AG04449 (cell line): ENCODE measurements at regions not wholly inside any gene's neighbourhood (a gene's known extent, or its start where the extent isn't known, plus 50 kb on each side); places are given as distances from the start of the nearest gene placed in this dataset.

Experiments used
- CTCF ChIA-PET: fragments of 350-600 bp; formaldehyde crosslinking; extraction: SDS; loops from one replicate; lab custom pipeline; 2021; ENCODE audit warnings: antibody characterized with exemption; lab: Yijun Ruan, JAX
- POLR2A ChIA-PET: fragments of 400-600, 350-600 bp; formaldehyde crosslinking; extraction: SDS; loops from one replicate; lab custom pipeline; 2020; ENCODE audit warnings: antibody characterized with exemption, inconsistent platforms; lab: Yijun Ruan, JAX
- DNase-seq: peaks from one replicate; pipeline ENCODE4 v3.0.0-alpha.2; 2010; ENCODE audit warnings: low read depth, low spot score
- H3K4me3 ChIP-seq: 2 replicates; pipeline ENCODE4 v1.5.1; 2011; ENCODE audit warnings: low read depth, mild to moderate bottlenecking, control low read depth, low read length
- TF ChIP-seq, protein P1 (sequence below): IDR thresholded peaks from one replicate; pipeline ENCODE4 v1.5.1; 2011; ENCODE audit warnings: mild to moderate bottlenecking, moderate library complexity, low read length, control low read depth, inconsistent platforms; ENCODE audit not compliant: insufficient read depth; ENCODE audit errors: missing control alignments

DNA sequence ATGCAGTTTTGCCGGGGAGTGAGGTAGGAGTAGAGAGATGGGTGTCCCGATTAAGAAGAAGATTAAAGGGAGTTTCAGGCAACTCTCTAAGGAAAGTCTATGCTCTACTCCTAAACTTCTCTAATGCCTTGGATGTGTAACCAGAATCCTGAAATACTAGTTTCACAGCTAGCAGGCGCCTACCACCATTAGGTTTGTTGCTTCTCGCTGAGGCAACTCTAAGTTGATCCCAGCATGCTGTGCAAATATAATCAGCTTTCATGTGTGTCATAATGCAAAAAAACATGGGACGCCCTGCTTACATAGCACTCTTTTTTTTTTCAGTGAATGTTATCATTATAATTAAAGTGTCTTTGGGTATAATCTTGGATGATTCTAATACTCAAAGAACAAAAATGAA, 50.4 kb upstream of the FAM3C start:
- no peak for DNase-seq
- no peak overlapping the region for H3K4me3 ChIP-seq
- CTCF ChIA-PET: interaction anchor here (1.0 to 1.3 kb wide), 2 partner anchors 79 to 98 kb away, joined by 3 to 5 read pairs; no protein-coding TSS in a partner anchor
- TF ChIP-seq, protein P1, sequence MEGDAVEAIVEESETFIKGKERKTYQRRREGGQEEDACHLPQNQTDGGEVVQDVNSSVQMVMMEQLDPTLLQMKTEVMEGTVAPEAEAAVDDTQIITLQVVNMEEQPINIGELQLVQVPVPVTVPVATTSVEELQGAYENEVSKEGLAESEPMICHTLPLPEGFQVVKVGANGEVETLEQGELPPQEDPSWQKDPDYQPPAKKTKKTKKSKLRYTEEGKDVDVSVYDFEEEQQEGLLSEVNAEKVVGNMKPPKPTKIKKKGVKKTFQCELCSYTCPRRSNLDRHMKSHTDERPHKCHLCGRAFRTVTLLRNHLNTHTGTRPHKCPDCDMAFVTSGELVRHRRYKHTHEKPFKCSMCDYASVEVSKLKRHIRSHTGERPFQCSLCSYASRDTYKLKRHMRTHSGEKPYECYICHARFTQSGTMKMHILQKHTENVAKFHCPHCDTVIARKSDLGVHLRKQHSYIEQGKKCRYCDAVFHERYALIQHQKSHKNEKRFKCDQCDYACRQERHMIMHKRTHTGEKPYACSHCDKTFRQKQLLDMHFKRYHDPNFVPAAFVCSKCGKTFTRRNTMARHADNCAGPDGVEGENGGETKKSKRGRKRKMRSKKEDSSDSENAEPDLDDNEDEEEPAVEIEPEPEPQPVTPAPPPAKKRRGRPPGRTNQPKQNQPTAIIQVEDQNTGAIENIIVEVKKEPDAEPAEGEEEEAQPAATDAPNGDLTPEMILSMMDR: no peak
- POLR2A ChIA-PET: no interaction called here
